NCI-H345 treated with DMSO at 0.1 percent for 48 hours (cell line): ENCODE measurements at regions not wholly inside any gene's neighbourhood (a gene's known extent, or its start where the extent isn't known, plus 50 kb on each side); places are given as distances from the start of the nearest gene placed in this dataset.

Experiments
- DNase-seq: peaks from one replicate; lab custom pipeline; 2025; ENCODE audit not compliant: unreplicated experiment; lab: John Stamatoyannopoulos, UW

GRCh38 chr4:188534917-188535316 is 395.7 kb downstream of the TRIML1 start:
- no peak for DNase-seq

- no peak for DNase-seq
These were observed 397.6 kb downstream of the TRIML1 start for GRCh38 chr4:188536826-188537225.

DNA sequence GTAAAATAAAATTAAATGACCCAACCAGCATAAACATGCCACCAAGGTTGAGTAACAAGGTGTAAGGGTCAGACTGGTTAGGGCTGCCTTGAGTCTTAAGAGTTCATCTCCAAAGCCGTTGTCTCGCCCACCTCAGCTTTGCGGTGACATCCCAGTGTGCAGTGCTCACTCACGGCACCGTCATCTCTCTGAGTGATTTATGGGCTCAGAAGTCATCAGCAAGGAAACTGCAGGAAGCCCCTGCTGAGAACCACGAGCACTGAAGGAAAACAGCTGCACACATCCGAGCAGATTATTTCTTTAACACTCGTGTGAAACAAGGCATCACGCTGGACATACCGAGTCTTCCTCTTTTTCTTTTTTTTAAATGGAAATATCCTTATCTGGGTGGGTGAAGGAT is 411.1 kb downstream of the TRIML1 start:
- no peak for DNase-seq

DNA sequence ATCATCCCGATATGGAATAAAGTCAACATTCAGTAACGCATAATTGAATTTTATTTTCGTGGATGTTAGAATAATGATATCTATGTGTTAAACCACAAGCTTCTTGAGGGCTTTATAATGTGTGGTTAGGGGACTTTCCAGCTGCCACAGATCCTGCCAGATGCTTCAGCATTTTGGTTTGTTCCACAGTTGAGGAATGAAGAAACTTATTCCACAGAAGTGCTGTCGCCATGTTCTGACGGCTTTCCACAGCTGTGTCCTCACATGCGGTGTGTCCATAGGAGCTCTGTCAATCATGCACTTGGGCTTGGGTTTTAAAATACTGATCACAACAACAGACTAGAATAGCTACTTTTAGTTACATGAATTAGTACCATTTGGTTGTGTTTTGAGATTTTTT is 411.9 kb downstream of the TRIML1 start:
- no peak for DNase-seq

GRCh38 chr4:188552741-188553275 is 413.6 kb downstream of the TRIML1 start:
- DNase-seq: no peak

DNA sequence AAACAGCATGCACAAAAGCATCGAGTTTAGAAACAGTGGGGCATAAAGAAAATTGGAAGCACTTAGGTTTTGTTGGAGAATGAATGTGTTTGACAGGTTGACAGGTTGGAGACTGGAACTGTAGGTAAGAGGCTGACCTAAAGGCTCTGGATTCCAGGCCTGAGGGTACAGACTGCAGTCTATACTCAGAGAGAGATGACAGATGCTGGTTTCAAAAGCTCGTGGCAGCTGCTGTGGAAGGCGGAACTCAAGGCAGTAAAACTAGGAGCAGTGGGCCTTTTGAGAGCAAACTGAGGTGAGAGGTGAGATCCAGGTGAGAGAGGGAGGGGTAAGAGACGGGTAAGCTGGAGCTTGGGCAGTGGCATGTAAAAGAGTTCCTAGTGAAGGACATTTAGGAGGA is 415.2 kb downstream of the TRIML1 start:
- no peak for DNase-seq

GRCh38 chr4:188573104-188573503 is 433.9 kb downstream of the TRIML1 start:
- DNase-seq: no peak

DNA sequence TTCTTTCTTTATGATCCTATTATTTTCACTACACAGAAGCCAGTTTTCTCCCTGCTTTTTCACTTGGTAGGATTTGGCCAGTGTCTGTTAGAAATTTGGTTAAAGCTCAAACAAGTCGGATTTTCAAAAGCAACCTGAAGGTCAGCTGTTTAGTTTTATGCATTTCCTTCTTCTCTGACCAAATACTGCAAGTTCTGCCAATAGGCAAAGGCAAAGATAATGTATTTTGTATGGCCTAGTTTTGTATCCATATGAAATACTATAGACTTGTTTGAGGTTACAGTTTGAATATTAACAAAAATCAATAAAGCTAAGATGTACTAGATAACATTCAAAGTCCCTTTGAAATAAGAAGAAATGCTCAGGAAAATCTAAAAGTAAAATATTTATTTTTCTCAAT is 439.4 kb downstream of the TRIML1 start:
- no peak for DNase-seq

GRCh38 chr4:188596021-188596420 is 456.8 kb downstream of the TRIML1 start:
- no peak for DNase-seq

DNA sequence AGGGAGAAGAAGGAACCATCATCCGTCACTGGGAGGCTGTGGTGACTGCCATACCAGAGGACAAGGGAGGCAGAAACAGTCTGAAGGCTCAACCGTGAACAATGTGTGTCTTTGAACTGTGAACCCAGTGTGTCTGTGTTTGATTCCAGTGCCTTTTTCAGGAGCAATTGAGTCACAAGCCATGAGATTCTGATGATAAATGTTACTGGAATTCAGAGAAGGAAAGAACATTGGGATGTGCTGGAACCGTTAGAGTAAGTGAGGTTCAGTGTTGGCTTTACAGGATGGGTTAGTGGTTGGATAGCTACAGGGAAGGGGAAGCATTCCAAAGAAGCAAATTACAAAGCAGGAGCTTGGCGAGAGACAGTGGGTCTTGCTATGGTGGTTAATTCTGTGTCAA is 464.4 kb downstream of the TRIML1 start:
- no peak for DNase-seq

DNA sequence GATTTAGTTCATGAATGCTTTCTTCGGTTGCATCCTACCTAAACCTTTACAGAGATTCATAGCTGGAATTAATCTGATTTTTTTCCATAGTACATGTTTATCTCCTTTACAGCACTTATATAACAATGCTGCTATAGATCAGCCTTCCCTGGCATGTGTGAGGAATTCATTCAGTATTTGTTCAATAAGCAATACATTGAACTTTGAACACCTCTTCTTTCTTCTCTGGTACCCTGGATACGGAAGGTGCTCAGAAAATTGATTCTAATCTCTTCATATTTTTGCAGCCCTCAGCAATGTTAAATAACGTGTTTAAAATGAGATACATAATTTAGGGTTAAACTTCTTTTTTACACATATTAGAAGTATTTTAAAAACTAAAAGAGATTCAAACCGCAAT is 467.4 kb downstream of the TRIML1 start:
- no peak for DNase-seq

- DNase-seq: no peak
These were observed 471.9 kb downstream of the TRIML1 start for GRCh38 chr4:188611143-188611542.

DNA sequence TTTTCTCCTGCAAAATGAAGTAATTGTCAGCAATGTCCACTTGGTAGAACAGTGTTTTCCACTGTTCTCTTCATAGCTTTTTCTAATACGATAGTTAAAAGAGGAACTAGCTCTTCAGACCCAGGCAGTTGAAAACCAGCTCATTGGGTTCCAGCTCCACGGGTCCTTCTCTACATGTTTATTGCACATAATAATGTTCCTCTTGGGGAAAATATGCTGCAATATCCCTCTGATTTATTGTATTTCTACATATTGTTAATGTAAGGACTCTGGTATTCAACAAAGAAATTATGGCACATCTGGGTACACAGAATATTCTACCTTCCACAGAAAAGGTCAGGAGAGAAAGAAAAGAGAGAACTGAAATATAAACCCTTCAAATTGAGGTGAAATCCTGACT is 473.4 kb downstream of the TRIML1 start:
- DNase-seq: no peak

GRCh38 chr4:188613976-188614375 is 474.7 kb downstream of the TRIML1 start:
- DNase-seq: no peak

DNA sequence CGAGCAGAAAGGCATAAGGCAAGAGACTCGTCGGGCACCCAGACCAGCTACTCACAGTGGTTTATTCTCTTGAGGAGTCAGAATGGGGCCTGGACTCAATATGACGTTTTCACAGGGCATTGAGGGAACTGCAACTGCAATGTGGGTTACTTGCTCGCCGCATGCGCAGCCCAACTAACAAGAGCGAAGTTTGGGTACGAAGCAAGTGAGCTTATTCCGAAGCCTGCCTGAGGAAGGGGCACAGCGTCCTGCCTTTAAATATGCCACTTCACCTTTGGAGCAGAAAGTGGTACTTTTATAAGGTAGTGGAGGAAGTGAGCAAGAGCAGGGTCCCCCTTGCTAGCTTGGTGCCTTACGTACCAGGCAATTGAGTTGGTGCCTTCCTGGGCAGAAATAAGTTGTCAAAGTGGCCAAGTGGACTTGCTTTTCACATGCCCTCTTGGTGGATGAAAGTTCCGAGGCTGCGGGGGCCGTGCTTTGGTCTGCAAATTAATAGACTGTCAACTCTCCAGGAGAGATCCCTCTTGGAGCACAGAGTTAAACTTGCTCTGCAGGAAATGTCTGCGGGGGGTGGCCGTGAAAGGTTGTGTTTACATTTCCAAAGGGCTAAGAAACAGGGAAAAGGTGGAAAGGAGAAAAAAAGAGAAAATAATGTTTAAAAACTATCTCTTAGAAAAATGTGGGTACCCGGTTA is 480.4 kb downstream of the TRIML1 start:
- no peak for DNase-seq

- DNase-seq: no peak
These were observed 481.4 kb downstream of the TRIML1 start for GRCh38 chr4:188620608-188621007.

DNA sequence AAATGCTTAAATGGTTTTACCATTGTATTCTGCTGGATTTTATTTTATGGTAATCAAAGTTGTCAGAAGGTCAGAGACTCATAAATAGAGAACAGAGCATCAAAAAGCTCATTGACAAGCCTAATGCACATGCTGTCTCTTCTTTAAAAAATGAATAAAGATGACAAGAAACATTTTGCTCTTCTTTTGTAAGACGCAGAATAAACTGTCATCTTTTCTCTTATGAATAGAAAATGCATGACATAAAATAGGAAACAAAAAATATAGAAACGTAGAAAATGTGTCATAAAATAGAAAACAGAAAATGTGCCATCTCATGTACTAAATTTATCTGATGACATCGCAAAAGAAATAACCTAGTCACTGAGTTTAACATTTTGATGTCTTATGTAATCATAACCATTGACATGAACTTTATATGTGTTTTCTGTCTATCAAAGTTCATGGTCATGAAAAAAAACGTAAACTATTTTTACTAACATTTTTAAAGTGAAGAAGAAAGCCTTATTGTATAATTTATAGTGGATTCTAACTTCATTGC is 484.1 kb downstream of the TRIML1 start:
- no peak for DNase-seq

GRCh38 chr4:188624370-188624769 is 485.1 kb downstream of the TRIML1 start:
- DNase-seq: no peak

- no peak for DNase-seq
These were observed 488.7 kb downstream of the TRIML1 start for GRCh38 chr4:188627892-188628291.

DNA sequence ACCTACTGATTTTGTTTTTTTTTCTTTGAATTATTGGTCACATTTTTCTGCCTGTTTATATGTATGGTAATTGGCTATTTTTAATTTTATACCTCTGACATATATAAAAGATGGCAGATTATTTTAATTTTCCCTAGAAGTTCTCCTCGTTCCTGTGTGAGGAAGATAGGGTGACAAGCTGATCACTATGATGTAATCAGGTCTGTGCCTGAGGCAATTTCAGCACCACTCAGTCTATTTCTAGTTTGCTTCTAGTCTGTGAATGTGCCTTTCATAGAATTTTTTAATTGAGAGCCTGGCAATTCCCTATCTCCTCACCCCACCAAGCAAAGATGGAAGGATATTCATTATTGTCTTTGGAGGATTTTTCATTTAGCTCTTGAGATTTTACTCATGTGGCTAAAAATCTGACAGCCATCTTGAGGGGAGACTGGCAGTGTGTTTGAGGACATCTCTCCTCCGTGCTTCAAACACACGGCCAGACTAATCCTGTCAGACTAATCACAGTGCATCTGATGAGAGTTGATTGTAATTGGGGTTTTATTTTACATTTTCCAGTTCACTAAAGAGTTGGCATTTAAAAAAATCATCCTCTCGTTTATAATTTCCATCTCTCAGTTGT is 500.3 kb downstream of the TRIML1 start:
- no peak for DNase-seq

- DNase-seq: no peak
These were observed 508.7 kb downstream of the TRIML1 start for GRCh38 chr4:188647820-188648370.

DNA sequence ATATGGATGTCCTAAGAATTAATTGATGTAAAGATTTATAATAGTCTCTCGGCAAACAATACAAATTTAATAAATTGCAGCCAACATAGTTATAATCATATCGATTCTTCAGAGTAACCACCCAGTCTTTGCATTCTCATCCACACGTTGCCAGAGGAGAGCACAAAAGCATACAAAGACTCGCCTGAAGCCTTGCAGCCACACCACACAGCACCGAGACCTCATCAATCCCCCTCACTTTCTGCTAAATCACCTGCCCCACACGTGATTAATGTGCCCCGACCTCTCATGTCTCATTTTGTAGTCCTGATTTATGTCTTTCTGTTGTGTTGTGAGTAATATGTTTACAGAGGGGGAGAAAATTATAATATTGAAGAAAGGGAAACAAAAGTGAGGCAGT is 510.4 kb downstream of the TRIML1 start:
- no peak for DNase-seq
